ENCODE measurements at regions not wholly inside any gene's neighbourhood (a gene's known extent, or its start where the extent isn't known, plus 50 kb on each side); places are given as distances from the start of the nearest gene placed in this dataset.

DNA sequence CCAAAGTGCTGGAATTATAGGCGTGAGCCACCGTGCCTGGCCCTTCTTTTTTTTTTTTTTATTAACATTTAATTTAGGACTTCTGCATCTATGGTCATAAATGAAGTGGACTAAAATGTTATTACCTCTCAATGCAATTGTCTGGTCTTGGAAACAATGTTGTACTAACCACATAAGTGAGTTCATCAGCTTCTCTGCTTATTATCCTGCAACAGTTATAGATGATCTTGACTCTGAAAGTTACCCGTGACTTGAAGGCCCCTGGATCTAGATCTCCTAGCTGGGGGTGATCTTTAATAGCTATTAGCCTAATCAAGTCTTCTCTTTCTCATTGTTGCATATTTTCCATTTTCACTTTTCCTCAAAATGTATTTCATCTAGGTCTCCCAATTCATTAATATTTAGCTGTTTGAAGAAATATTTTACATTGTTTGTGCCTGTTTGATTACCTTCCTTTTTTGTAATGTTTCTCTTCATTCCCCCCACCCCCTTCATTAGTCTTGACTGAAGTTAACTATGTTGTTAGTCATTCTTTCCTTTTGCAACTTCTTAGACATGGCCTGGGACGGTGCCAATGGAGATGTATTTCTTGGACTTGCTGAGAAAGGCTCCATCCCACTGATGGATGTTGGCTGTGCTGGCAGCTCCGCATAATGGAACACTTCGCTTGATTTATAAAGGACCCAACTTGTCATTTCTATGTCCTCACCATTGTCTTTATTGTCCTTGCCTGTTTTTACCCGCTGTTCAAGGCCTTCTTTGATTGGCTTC lies 141.6 kb upstream of the RIOK3 start:
- no peaks in the 10 kb centered on the region for H3K4me1 ChIP-seq (ENCODE audit: control insufficient read depth, insufficient read depth, low read length)
- H3K9me3 ChIP-seq (ENCODE audit: control insufficient read depth, insufficient read depth, low read length), result no peaks in the 10 kb centered on the region
- H3K36me3 ChIP-seq (ENCODE audit: control insufficient read depth, insufficient read depth, low read length), result no peaks in the 10 kb centered on the region
- H3K4me3 ChIP-seq (ENCODE audit: low read depth, low read length), result no peak overlapping the region
- no peak overlapping the region for H3K27ac ChIP-seq (ENCODE audit: low read depth, low read length)
- no peaks in the 10 kb centered on the region for H3K27me3 ChIP-seq (ENCODE audit: control insufficient read depth, insufficient read depth, low read length)
- WGBS (ENCODE audit: insufficient coverage), result 67% methylated on average over 3 of the region's 7 CpGs
- peak in 2 of 6 donors; percentile 50 to 55 for DNase-seq (ENCODE audit: low read depth in 4 of 6, low spot score in 6 of 6)

DNA sequence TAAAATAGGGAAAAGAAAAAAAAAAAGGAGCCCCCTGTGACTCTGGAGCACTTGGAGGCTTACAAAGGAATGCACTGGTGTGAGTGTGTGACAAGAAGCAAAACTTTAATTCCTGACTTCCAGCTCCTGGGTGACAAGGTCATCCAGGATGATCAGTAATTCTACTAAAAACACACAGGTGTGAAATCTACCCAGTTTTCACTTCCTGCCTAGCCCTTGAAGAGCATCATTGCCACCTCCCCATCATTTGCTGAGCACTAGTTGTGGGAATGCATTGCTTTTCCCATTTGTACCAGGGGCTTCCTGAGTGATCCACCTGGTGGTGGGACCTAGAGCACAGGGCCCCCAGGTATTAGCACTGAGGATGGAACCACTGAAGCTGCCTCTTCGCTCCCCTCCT lies 139.7 kb upstream of the RIOK3 start:
- WGBS (ENCODE audit: insufficient coverage), result 94% methylated on average over 1 of the region's 1 CpG
- Histone ChIP-seq H3K27ac (ENCODE audit: low read depth, low read length) (no peak overlapping the region), H3K4me3 (ENCODE audit: low read depth, low read length) (no peak overlapping the region), H3K27me3 (ENCODE audit: control insufficient read depth, insufficient read depth, low read length) (no peaks in the 10 kb centered on the region), H3K9me3 (ENCODE audit: control insufficient read depth, insufficient read depth, low read length) (no peaks in the 10 kb centered on the region), H3K36me3 (ENCODE audit: control insufficient read depth, insufficient read depth, low read length) (no peaks in the 10 kb centered on the region), H3K4me1 (ENCODE audit: control insufficient read depth, insufficient read depth, low read length) (no peaks in the 10 kb centered on the region)
- no peak for DNase-seq (ENCODE audit: low read depth in 4 of 6, low spot score in 6 of 6)

DNA sequence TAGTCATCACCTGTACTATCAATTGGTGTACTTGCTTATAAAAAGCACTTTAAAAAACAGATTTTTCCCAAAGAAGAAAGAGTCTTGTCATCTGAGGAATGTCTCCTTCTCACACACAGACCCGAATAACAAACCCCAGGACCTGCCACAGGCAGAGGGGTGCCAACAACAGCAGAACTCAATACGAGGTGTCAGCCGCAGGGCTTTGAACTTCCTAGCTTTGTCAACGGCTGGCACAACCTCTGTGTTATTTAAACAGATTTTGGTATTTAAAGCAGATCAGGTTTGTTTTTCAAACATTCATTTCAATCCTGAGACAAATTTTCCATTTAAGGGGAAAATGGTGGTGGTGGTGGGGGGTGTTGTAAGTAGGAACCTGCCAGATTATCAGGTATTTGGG lies 138.4 kb upstream of the RIOK3 start:
- H3K4me1 ChIP-seq (ENCODE audit: control insufficient read depth, insufficient read depth, low read length), result no peaks in the 10 kb centered on the region
- no CpG with 5 or more reads among the region's 4 CpGs for WGBS (ENCODE audit: insufficient coverage)

DNA sequence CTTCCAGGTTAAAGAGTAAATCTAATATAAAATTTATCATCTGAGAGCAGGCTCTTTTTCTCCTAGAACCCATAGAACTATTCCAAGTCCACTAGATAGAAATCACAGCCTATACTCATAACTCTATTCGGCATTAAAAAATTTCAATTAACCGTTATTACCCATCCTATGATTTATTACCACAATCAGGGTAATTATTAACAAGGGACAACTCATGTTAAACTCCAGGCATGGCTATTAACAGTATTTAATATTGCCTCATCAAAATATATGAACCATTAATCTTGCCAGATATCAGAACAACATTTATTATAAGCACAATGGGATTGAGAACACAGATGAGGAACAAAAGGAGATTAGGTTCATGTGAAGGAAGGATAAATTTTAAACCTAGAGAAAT lies 136.8 kb upstream of the RIOK3 start:
- H3K27ac ChIP-seq (ENCODE audit: low read depth, low read length), result no peak overlapping the region
- WGBS (ENCODE audit: insufficient coverage), result no CpG with 5 or more reads among the region's 2 CpGs
- H3K27me3 ChIP-seq (ENCODE audit: control insufficient read depth, insufficient read depth, low read length), result no peaks in the 10 kb centered on the region
- no peak overlapping the region for H3K4me3 ChIP-seq (ENCODE audit: low read depth, low read length)
- H3K4me1 ChIP-seq (ENCODE audit: control insufficient read depth, insufficient read depth, low read length), result no peaks in the 10 kb centered on the region
- DNase-seq (ENCODE audit: low read depth in 4 of 6, low spot score in 6 of 6), result peak in 2 of 6 donors; percentile 13 to 83
- H3K9me3 ChIP-seq (ENCODE audit: control insufficient read depth, insufficient read depth, low read length), result no peaks in the 10 kb centered on the region
- no peaks in the 10 kb centered on the region for H3K36me3 ChIP-seq (ENCODE audit: control insufficient read depth, insufficient read depth, low read length)

More for the DNA sequence above, 138.4 kb upstream of the RIOK3 start:
- Histone ChIP-seq H3K36me3 (ENCODE audit: control insufficient read depth, insufficient read depth, low read length) (no peaks in the 10 kb centered on the region), H3K27ac (ENCODE audit: low read depth, low read length) (no peak overlapping the region), H3K27me3 (ENCODE audit: control insufficient read depth, insufficient read depth, low read length) (no peaks in the 10 kb centered on the region), H3K9me3 (ENCODE audit: control insufficient read depth, insufficient read depth, low read length) (no peaks in the 10 kb centered on the region), H3K4me3 (ENCODE audit: low read depth, low read length) (no peak overlapping the region)
- no peak for DNase-seq (ENCODE audit: low read depth in 4 of 6, low spot score in 6 of 6)

DNA sequence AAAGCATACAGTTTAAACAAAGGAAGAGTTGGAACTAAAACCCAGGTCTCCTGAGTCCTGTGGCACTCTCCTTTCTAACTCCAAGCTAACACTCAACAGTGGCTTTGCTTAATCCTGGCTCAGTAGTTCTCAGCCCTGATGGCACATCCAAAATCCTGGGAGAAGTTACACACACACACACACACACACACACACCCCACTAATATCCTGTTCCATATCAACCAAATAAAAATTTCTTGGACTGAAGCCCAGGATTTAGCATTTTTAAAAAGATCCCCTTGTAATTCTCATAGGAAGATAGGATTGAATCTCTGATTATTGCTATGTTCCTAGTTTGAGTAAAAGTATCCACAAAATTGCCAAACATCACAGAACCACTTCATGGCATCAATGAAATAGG lies 136.1 kb upstream of the RIOK3 start:
- H3K27ac ChIP-seq (ENCODE audit: low read depth, low read length), result no peak overlapping the region
- H3K27me3 ChIP-seq (ENCODE audit: control insufficient read depth, insufficient read depth, low read length), result no peaks in the 10 kb centered on the region
- H3K36me3 ChIP-seq (ENCODE audit: control insufficient read depth, insufficient read depth, low read length), result no peaks in the 10 kb centered on the region
- DNase-seq (ENCODE audit: low read depth in 4 of 6, low spot score in 6 of 6), result peak in 1 of 6 donors; percentile 16
- no peaks in the 10 kb centered on the region for H3K4me1 ChIP-seq (ENCODE audit: control insufficient read depth, insufficient read depth, low read length)
- H3K4me3 ChIP-seq (ENCODE audit: low read depth, low read length), result no peak overlapping the region
- H3K9me3 ChIP-seq (ENCODE audit: control insufficient read depth, insufficient read depth, low read length), result no peaks in the 10 kb centered on the region

DNA sequence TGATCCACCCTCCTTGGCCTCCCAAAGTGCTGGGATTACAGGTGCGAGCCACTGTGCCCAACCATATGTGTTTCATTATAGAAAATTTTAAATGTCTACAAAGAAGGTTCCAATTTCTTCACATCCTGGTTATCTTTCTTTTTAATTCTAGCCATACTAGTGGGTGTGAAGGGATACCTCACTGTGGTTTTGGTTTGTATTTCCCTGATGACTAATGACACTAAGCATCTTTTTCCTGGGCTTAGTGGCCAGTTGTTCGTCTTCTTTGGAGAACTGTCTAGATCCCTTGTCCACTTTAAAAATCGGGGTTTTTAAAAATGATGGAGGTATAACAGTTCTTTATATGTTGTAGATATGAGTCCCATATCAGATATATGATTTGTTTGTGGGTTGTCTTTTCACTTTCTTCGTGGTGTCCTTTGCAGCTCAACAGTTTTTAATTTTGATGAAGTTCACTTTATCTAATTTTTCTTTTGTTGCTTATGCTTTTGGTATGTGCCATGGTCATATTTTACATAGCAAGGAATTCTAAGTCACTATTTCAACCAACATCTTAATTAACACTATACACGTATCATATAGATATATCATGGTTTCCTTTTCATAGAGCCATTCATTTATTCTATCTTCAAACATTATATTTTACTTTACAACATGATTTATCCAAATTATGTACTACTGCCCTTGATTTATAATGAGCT lies 135.0 kb upstream of the RIOK3 start:
- H3K36me3 ChIP-seq (ENCODE audit: control insufficient read depth, insufficient read depth, low read length), result no peaks in the 10 kb centered on the region
- H3K4me1 ChIP-seq (ENCODE audit: control insufficient read depth, insufficient read depth, low read length), result no peaks in the 10 kb centered on the region
- no peak overlapping the region for H3K4me3 ChIP-seq (ENCODE audit: low read depth, low read length)
- no peaks in the 10 kb centered on the region for H3K9me3 ChIP-seq (ENCODE audit: control insufficient read depth, insufficient read depth, low read length)
- no CpG with 5 or more reads among the region's 5 CpGs for WGBS (ENCODE audit: insufficient coverage)
- no peak overlapping the region for H3K27ac ChIP-seq (ENCODE audit: low read depth, low read length)
- no peaks in the 10 kb centered on the region for H3K27me3 ChIP-seq (ENCODE audit: control insufficient read depth, insufficient read depth, low read length)
- no peak for DNase-seq (ENCODE audit: low read depth in 4 of 6, low spot score in 6 of 6)

DNA sequence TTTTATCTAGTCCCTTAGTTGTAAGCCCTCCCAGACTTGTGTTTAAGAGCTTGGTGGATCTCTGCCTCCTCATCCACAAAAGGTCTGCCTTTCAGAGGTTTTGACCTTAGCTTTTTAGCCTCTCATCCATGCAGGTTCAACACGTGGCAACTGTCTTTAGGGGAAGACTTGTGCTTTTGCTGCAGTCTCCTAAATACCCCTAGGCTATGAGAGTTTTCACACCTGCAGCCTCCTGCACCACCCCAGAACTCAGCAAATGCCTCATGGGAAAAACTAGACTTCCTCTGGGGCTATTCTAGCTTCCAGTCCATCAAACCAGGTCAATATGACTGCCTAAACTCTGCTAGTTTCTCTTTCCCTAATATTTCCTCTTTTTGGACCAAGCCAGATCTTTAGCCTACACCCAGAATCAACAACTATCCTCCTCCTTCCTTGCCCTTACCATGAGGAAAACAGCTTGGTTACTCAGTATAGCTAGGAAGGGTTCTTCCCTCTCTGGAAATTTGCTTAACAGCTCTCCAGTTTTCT lies 132.3 kb upstream of the RIOK3 start:
- Histone ChIP-seq H3K27ac (ENCODE audit: low read depth, low read length) (no peak overlapping the region), H3K4me1 (ENCODE audit: control insufficient read depth, insufficient read depth, low read length) (no peaks in the 10 kb centered on the region), H3K9me3 (ENCODE audit: control insufficient read depth, insufficient read depth, low read length) (peaks cover under 1% of the 10 kb centered on the region), H3K36me3 (ENCODE audit: control insufficient read depth, insufficient read depth, low read length) (no peaks in the 10 kb centered on the region), H3K27me3 (ENCODE audit: control insufficient read depth, insufficient read depth, low read length) (no peaks in the 10 kb centered on the region), H3K4me3 (ENCODE audit: low read depth, low read length) (no peak overlapping the region)
- no peak for DNase-seq (ENCODE audit: low read depth in 4 of 6, low spot score in 6 of 6)
- WGBS (ENCODE audit: insufficient coverage), result 70% methylated on average over 1 of the region's 1 CpG

DNA sequence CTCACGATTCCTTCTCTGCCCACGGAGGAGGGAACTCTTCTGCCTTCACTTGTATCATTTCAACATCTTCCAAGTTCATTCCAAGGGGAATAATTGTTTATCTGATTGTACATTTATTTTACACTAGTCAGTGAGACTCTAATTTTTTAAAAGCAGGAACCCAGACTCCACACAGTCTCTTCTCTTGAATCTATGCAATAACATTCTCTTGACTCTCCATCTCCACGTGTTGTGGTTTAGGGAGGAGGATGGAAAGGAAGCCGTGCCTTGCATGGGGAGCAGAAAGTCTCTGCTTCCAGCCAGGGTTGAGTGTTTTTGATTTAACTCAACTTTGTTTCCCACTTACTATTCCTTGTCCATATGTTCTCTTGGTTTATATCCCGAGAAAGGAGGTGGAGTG lies 131.1 kb upstream of the RIOK3 start:
- H3K4me1 ChIP-seq (ENCODE audit: control insufficient read depth, insufficient read depth, low read length), result no peaks in the 10 kb centered on the region
- WGBS (ENCODE audit: insufficient coverage), result no CpG with 5 or more reads among the region's 5 CpGs

DNA sequence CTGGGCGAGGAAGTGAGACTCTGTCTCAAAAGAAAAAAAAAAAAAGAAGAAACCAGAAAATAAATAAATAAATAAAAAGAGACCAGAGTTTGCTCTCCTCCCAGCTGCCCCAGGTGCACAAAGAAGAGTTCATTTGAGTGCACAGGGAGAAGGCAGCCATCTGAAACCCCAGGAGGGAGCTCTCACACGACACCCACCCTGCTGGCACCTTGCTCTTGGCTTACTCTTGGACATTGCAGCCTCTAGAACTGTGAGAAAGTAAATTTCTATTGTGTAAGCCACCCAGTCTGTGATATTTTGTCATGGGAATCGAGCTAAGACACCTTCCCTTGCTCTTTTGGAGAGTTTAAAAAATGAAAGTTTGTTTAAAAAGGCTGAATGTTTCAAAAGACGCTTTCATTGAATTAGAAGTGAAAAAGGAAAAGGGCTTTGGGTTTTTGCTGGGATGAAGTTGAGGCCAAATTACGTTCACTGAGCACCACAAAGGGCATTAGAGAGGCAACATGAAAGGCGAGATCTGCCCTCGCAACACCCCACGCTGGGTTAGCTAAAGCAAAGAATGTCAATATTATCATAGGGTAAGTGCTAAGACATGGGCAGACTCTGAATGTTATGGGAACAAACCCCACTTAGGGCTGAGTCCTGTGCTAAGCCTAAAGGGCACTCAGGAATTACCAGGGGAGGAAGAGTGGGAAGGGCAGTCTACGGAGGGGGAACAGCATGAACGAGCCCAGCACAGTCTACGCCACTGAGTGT lies 128.9 kb upstream of the RIOK3 start:
- no peaks in the 10 kb centered on the region for H3K36me3 ChIP-seq (ENCODE audit: control insufficient read depth, insufficient read depth, low read length)
- no peak for DNase-seq (ENCODE audit: low read depth in 4 of 6, low spot score in 6 of 6)
- no peak overlapping the region for H3K27ac ChIP-seq (ENCODE audit: low read depth, low read length)
- 75% methylated on average over 7 of the region's 11 CpGs for WGBS (ENCODE audit: insufficient coverage)
- peaks cover 2% of the 10 kb centered on the region for H3K9me3 ChIP-seq (ENCODE audit: control insufficient read depth, insufficient read depth, low read length)
- no peak overlapping the region for H3K4me3 ChIP-seq (ENCODE audit: low read depth, low read length)
- no peaks in the 10 kb centered on the region for H3K27me3 ChIP-seq (ENCODE audit: control insufficient read depth, insufficient read depth, low read length)
- H3K4me1 ChIP-seq (ENCODE audit: control insufficient read depth, insufficient read depth, low read length), result no peaks in the 10 kb centered on the region

More for the DNA sequence above, 131.1 kb upstream of the RIOK3 start:
- H3K9me3 ChIP-seq (ENCODE audit: control insufficient read depth, insufficient read depth, low read length), result peaks cover 2% of the 10 kb centered on the region
- no peak for DNase-seq (ENCODE audit: low read depth in 4 of 6, low spot score in 6 of 6)
- no peak overlapping the region for H3K27ac ChIP-seq (ENCODE audit: low read depth, low read length)
- no peaks in the 10 kb centered on the region for H3K36me3 ChIP-seq (ENCODE audit: control insufficient read depth, insufficient read depth, low read length)
- H3K4me3 ChIP-seq (ENCODE audit: low read depth, low read length), result no peak overlapping the region
- H3K27me3 ChIP-seq (ENCODE audit: control insufficient read depth, insufficient read depth, low read length), result no peaks in the 10 kb centered on the region
